HepG2 (cell line): ENCODE measurements at regions not wholly inside any gene's neighbourhood (a gene's known extent, or its start where the extent isn't known, plus 50 kb on each side); places are given as distances from the start of the nearest gene placed in this dataset.

Experiments
- ATAC-seq: fragments of 200-7000 bp; cut with Tn5 transposase; 3 replicates; pipeline ENCODE4 v1.9.1; 2020; ENCODE audit warnings: mild to moderate bottlenecking, moderate library complexity
- BruUV-seq: library from RNA; stranded (reverse); fragments of 400-500 nt; replicated peaks from 2 replicates; lab custom pipeline; 2021; lab: Mats Ljungman, UMichigan
- CTCF ChIA-PET: fragments of 300-600 bp; formaldehyde crosslinking; extraction: SDS; loops from one replicate; lab custom pipeline; 2021; ENCODE audit warnings: low total read pairs, inconsistent platforms, low intra/inter-chr PET ratio; lab: Yijun Ruan, JAX
- POLR2A ChIA-PET: fragments of 350-600 bp; sonication (Branson Sonifier 250); formaldehyde crosslinking; loops from one replicate; lab custom pipeline; 2020; ENCODE audit warnings: antibody characterized with exemption, inconsistent platforms; lab: Yijun Ruan, JAX
- DNase-seq: peaks from one replicate; pipeline ENCODE4 v3.0.0-alpha.2; 2015; ENCODE audit warnings: low spot score
- FAIRE-seq: peaks from 3 replicates; lab custom pipeline; 2011; peaks lifted over from hg19 to GRCh38; lab: Jason Lieb, UNC
- H2AFZ ChIP-seq: one replicate; pipeline ENCODE4 v1.6.1; 2011; ENCODE audit warnings: low read length, inconsistent platforms
- H3K27ac ChIP-seq: fragments of 300-600 bp; 3 replicates; pipeline ENCODE4 v1.8.0; 2011; ENCODE audit warnings: mixed run types, mild to moderate bottlenecking, mixed read lengths, low read length, inconsistent platforms; ENCODE audit not compliant: insufficient read depth; ENCODE audit errors: extremely low read length
- H3K27me3 ChIP-seq, 2 experiments: fragments of 200-600 bp in 1 of 2; 2 replicates in 1 of 2; 3 replicates in 1 of 2; pipeline versions ENCODE4 v1.6.0 to v1.8.0; 2011; ENCODE audit warnings: low read length in 2 of 2, mild to moderate bottlenecking in 2 of 2, moderate library complexity in 2 of 2, inconsistent platforms in 1 of 2; ENCODE audit not compliant: insufficient read depth in 2 of 2, control insufficient read depth in 1 of 2
- H3K36me3 ChIP-seq, 2 experiments: fragments of 200-600 bp in 1 of 2; replicated peaks in 1 of 2; 2 replicates in 1 of 2; 3 replicates in 1 of 2; pipeline versions ENCODE4 v1.5.1 to v1.8.0; 2011; ENCODE audit warnings: low read length in 2 of 2, inconsistent platforms in 1 of 2; ENCODE audit not compliant: insufficient read depth in 2 of 2, control insufficient read depth in 1 of 2
- H3K4me1 ChIP-seq: 2 replicates; pipeline ENCODE4 v1.5.1; 2012; ENCODE audit warnings: low read length, inconsistent platforms; ENCODE audit not compliant: insufficient read depth
- H3K4me2 ChIP-seq: 2 replicates; pipeline ENCODE4 v1.6.0; 2011; ENCODE audit warnings: low read depth, low read length, inconsistent platforms
- H3K4me3 ChIP-seq, 3 experiments: fragments of 200-600 bp in 1 of 3; sonication (generic), shearing (Covaris generic) in 1 of 3; replicated peaks in 1 of 3; 2 replicates each; pipeline ENCODE4 v1.5.1; 2011 to 2016; ENCODE audit warnings: low read length in 3 of 3, inconsistent platforms in 2 of 3, low read depth in 2 of 3, mild to moderate bottlenecking in 2 of 3, control low read depth in 1 of 3, mixed read lengths in 1 of 3; ENCODE audit not compliant: insufficient read depth in 1 of 3
- H3K79me2 ChIP-seq: one replicate; pipeline ENCODE4 v1.6.1; 2011; ENCODE audit warnings: low read length, inconsistent platforms; ENCODE audit not compliant: insufficient read depth
- H3K9ac ChIP-seq: 2 replicates; pipeline ENCODE4 v1.6.0; 2011; ENCODE audit warnings: mild to moderate bottlenecking, low read depth, low read length, inconsistent platforms; ENCODE audit not compliant: insufficient read depth
- H3K9me3 ChIP-seq: 2 replicates; pipeline ENCODE4 v1.5.1; 2012; ENCODE audit warnings: mild to moderate bottlenecking, low read length
- H4K20me1 ChIP-seq: 2 replicates; pipeline ENCODE4 v1.6.0; 2011; ENCODE audit warnings: inconsistent platforms, mild to moderate bottlenecking, low read length, moderate library complexity; ENCODE audit not compliant: insufficient read depth
- ARNT ChIP-seq: fragments of 450-650 bp; IDR thresholded peaks from 2 replicates; pipeline ENCODE4 v1.6.1; 2017
- ATAD3A ChIP-seq: sonication (generic); formaldehyde crosslinking; IDR thresholded peaks from 2 replicates; pipeline ENCODE4 v1.4.0; 2020; ENCODE audit warnings: missing genetic modification reagents
- ATF7 ChIP-seq, 2 experiments: fragments of 450-650 bp in 1 of 2; sonication (generic) in 1 of 2; formaldehyde crosslinking in 1 of 2; IDR thresholded peaks; 2 replicates each; pipeline versions ENCODE4 v1.4.0 to v1.6.1; 2016 to 2020; ENCODE audit warnings: antibody characterized with exemption in 1 of 2, mild to moderate bottlenecking in 1 of 2, missing genetic modification reagents in 1 of 2
- ELF1 ChIP-seq: sonication (generic); formaldehyde crosslinking; IDR thresholded peaks from 2 replicates; pipeline ENCODE4 v1.4.0; 2020; ENCODE audit warnings: missing genetic modification reagents
- HDAC2 ChIP-seq: sonication (generic); formaldehyde crosslinking; IDR thresholded peaks from 2 replicates; pipeline ENCODE4 v1.4.0; 2020; ENCODE audit warnings: missing genetic modification reagents
- KLF13 ChIP-seq: sonication (generic); formaldehyde crosslinking; IDR thresholded peaks from 2 replicates; pipeline ENCODE4 v1.4.0; 2020; ENCODE audit warnings: mild to moderate bottlenecking, missing genetic modification reagents
- NPAS2 ChIP-seq: sonication (generic); formaldehyde crosslinking; IDR thresholded peaks from 2 replicates; pipeline ENCODE4 v1.8.0; 2022; ENCODE audit warnings: mild to moderate bottlenecking, missing genetic modification reagents, borderline replicate concordance
- NR3C1 ChIP-seq: sonication (generic); formaldehyde crosslinking; IDR thresholded peaks from 2 replicates; pipeline ENCODE4 v1.4.0; 2020; ENCODE audit warnings: missing genetic modification reagents
- TOE1 ChIP-seq: sonication (generic); formaldehyde crosslinking; IDR thresholded peaks from 2 replicates; pipeline ENCODE4 v1.4.0; 2020; ENCODE audit warnings: mild to moderate bottlenecking, missing genetic modification reagents
- ZNF101 ChIP-seq: sonication (generic); formaldehyde crosslinking; IDR thresholded peaks from 2 replicates; pipeline ENCODE4 v1.4.0; 2020; ENCODE audit warnings: mild to moderate bottlenecking, low read depth, missing genetic modification reagents, borderline replicate concordance
- ZNF333 ChIP-seq: sonication (generic); formaldehyde crosslinking; IDR thresholded peaks from 2 replicates; pipeline ENCODE4 v1.4.0; 2020; ENCODE audit warnings: mild to moderate bottlenecking, missing genetic modification reagents, borderline replicate concordance
- ZNF792 ChIP-seq: IDR thresholded peaks from 2 replicates; pipeline ENCODE4 v1.6.1; 2016
- WGBS: methylation state at CpG from one replicate; pipeline ENCODE4 v1.1.6; 2017; ENCODE audit warnings: low lambda C conversion rate; 5-methylcytosine and 5-hydroxymethylcytosine counted together
- in situ Hi-C: cut with HindIII; loops from 2 replicates; pipeline ENCODE4 v1.10.0; 2017; ENCODE audit warnings: low pct_unique_long_range_greater_than_20kb; ENCODE audit not compliant: extremely low pct_ligation_motif_present
- intact Hi-C: fragments of 100-400 bp; cut with micrococcal nuclease; formaldehyde crosslinking; loops from one replicate; pipeline ENCODE4 v1.10.0; 2022; ENCODE audit not compliant: unreplicated experiment
- TF ChIP-seq, protein P1 (sequence below): sonication (generic); formaldehyde crosslinking; IDR thresholded peaks from one replicate; pipeline ENCODE4 v1.5.1; 2020; ENCODE audit warnings: mild to moderate bottlenecking, missing genetic modification reagents; ENCODE audit errors: not compliant biosample characterization
- TF ChIP-seq, protein P2 (sequence below), 2 experiments: sonication (generic) in 1 of 2; formaldehyde crosslinking in 1 of 2; IDR thresholded peaks; 2 replicates each; pipeline versions ENCODE4 v1.5.1 to v1.6.1; 2011 to 2020; ENCODE audit warnings: borderline replicate concordance in 1 of 2, low read depth in 1 of 2, low read length in 1 of 2, mild to moderate bottlenecking in 1 of 2, missing genetic modification reagents in 1 of 2, moderate library complexity in 1 of 2
- TF ChIP-seq, protein P3 (sequence below): sonication (generic); formaldehyde crosslinking; IDR thresholded peaks from 2 replicates; pipeline ENCODE4 v1.8.1; 2023; ENCODE audit warnings: missing genetic modification reagents, inconsistent platforms, borderline replicate concordance

DNA sequence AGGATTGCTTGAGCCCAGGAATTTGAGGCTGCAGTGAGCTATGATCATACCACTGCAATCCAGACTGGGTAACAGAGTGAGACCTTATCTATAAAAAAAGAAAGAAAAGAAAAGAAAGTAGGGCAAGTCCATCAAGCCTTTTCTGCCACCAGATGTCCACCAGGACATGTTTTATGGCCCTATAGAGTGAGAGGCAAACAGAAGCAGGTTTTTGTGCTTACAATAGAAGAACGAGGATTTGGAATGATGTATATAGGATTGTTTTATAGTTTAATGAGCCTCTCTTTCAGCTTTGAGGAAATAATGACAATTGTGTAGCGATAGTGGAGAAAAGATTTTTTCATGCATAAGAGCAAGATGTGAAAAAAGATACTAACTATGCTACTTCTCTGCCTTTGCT lies 480.5 kb downstream of the KLF12 start:
- BruUV-seq, result no TSS peak
- FAIRE-seq, result no peak
- Histone ChIP-seq H3K9me3 (no peaks in the 10 kb centered on the region), H2AFZ (no peak overlapping the region), H3K4me1 (no peaks in the 10 kb centered on the region), H3K4me2 (no peak overlapping the region), H3K36me3 (no peaks in the 10 kb centered on the region), H3K79me2 (no peaks in the 10 kb centered on the region), H4K20me1 (no peaks in the 10 kb centered on the region), H3K27me3 (no peaks in the 10 kb centered on the region), H3K27ac (no peak overlapping the region), H3K4me3 (no peak overlapping the region), H3K9ac (no peak overlapping the region)
- no peak for ATAC-seq
- in situ Hi-C loops (no loop called here), intact Hi-C loops (no loop called here)
- DNase-seq, result no peak
- CTCF ChIA-PET, result no interaction called here
- POLR2A ChIA-PET, result no interaction called here
- 26% methylated on average over 2 of the region's 2 CpGs for WGBS
- no peak for TF ChIP-seq TOE1 (CRISPR knock-in tag)
- TF ChIP-seq HDAC2, result no peak
- TF ChIP-seq KLF13 (CRISPR knock-in tag), result no peak
- TF ChIP-seq ATAD3A, result no peak
- TF ChIP-seq, protein P1, sequence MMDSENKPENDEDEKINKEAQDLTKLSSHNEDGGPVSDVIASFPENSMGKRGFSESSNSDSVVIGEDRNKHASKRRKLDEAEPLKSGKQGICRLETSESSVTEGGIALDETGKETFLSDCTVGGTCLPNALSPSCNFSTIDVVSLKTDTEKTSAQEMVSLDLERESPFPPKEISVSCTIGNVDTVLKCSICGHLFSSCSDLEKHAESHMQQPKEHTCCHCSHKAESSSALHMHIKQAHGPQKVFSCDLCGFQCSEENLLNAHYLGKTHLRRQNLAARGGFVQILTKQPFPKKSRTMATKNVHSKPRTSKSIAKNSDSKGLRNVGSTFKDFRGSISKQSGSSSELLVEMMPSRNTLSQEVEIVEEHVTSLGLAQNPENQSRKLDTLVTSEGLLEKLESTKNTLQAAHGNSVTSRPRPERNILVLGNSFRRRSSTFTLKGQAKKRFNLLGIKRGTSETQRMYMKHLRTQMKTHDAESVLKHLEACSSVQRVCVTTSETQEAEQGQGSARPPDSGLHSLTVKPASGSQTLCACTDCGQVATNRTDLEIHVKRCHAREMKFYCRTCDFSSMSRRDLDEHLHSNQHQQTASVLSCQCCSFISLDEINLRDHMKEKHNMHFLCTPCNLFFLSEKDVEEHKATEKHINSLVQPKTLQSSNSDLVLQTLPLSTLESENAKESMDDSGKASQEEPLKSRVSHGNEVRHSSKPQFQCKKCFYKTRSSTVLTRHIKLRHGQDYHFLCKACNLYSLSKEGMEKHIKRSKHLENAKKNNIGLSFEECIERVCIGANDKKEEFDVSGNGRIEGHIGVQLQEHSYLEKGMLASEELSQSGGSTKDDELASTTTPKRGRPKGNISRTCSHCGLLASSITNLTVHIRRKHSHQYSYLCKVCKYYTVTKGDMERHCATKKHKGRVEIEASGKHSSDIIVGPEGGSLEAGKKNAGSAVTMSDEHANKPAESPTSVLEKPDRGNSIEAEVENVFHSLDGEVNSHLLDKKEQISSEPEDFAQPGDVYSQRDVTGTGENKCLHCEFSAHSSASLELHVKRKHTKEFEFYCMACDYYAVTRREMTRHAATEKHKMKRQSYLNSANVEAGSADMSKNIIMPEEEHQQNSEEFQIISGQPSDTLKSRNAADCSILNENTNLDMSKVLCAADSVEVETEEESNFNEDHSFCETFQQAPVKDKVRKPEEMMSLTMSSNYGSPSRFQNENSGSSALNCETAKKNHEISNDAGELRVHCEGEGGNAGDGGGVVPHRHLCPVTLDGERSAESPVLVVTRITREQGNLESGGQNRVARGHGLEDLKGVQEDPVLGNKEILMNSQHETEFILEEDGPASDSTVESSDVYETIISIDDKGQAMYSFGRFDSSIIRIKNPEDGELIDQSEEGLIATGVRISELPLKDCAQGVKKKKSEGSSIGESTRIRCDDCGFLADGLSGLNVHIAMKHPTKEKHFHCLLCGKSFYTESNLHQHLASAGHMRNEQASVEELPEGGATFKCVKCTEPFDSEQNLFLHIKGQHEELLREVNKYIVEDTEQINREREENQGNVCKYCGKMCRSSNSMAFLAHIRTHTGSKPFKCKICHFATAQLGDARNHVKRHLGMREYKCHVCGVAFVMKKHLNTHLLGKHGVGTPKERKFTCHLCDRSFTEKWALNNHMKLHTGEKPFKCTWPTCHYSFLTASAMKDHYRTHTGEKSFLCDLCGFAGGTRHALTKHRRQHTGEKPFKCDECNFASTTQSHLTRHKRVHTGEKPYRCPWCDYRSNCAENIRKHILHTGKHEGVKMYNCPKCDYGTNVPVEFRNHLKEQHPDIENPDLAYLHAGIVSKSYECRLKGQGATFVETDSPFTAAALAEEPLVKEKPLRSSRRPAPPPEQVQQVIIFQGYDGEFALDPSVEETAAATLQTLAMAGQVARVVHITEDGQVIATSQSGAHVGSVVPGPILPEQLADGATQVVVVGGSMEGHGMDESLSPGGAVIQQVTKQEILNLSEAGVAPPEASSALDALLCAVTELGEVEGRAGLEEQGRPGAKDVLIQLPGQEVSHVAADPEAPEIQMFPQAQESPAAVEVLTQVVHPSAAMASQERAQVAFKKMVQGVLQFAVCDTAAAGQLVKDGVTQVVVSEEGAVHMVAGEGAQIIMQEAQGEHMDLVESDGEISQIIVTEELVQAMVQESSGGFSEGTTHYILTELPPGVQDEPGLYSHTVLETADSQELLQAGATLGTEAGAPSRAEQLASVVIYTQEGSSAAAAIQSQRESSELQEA (CRISPR knock-in tag), result no peak
- no peak for TF ChIP-seq ATF7 (IDR thresholded peaks at IDR 0.05)
- no peak for TF ChIP-seq ATF7 (CRISPR knock-in tag; IDR thresholded peaks at IDR 0.05)
- no peak for TF ChIP-seq NPAS2 (CRISPR knock-in tag)
- TF ChIP-seq ELF1 (CRISPR knock-in tag), result no peak
- no peak for TF ChIP-seq ARNT
- TF ChIP-seq, protein P2, sequence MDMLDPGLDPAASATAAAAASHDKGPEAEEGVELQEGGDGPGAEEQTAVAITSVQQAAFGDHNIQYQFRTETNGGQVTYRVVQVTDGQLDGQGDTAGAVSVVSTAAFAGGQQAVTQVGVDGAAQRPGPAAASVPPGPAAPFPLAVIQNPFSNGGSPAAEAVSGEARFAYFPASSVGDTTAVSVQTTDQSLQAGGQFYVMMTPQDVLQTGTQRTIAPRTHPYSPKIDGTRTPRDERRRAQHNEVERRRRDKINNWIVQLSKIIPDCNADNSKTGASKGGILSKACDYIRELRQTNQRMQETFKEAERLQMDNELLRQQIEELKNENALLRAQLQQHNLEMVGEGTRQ (IDR thresholded peaks at IDR 0.05; ENCODE audit: low read depth, low read length), result no peak
- TF ChIP-seq, protein P2 (CRISPR knock-in tag; IDR thresholded peaks at IDR 0.05; ENCODE audit: borderline replicate concordance), result no peak
- no peak for TF ChIP-seq ZNF333 (CRISPR knock-in tag)
- TF ChIP-seq, protein P3, sequence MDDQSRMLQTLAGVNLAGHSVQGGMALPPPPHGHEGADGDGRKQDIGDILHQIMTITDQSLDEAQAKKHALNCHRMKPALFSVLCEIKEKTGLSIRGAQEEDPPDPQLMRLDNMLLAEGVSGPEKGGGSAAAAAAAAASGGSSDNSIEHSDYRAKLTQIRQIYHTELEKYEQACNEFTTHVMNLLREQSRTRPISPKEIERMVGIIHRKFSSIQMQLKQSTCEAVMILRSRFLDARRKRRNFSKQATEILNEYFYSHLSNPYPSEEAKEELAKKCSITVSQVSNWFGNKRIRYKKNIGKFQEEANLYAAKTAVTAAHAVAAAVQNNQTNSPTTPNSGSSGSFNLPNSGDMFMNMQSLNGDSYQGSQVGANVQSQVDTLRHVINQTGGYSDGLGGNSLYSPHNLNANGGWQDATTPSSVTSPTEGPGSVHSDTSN, result no peak
- no peak for TF ChIP-seq ZNF792
- no peak for TF ChIP-seq ZNF101 (CRISPR knock-in tag)
- no peak for TF ChIP-seq NR3C1 (CRISPR knock-in tag)
